ENCODE measurements at regions not wholly inside any gene's neighbourhood (a gene's known extent, or its start where the extent isn't known, plus 50 kb on each side); places are given as distances from the start of the nearest gene placed in this dataset.
"Not testable (repeated sequence)": the region's sequence is repeated elsewhere in the genome, so short reads cannot be mapped to it uniquely, and the experiment has no call there.

- DNase-seq = no peak
Measured at GRCh38 chr2:8110716-8111115, 571.1 kb upstream of the ID2 start.

DNA sequence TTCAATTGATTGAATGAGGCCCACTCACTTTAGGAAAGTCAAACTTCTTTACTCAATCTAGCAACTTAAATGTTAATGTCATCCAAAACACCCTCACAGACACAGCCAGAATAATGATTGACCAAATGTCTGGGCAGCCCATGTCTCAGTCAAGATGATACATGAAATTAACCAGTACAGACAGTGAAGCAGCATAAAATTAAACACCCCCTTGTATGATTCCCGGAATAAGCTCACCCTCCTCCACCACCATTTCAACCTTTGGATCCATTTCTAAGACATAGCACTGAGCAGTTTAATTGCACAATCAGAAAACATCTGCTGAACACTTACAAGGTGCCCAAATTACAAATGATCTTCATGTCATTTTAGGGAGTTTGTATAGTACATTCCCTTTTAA lies 570.7 kb upstream of the ID2 start:
- no peak for DNase-seq

GRCh38 chr2:8115456-8115855 lies 566.4 kb upstream of the ID2 start:
- no peak for DNase-seq

GRCh38 chr2:8115966-8116365 lies 565.9 kb upstream of the ID2 start:
- no peak for DNase-seq

DNA sequence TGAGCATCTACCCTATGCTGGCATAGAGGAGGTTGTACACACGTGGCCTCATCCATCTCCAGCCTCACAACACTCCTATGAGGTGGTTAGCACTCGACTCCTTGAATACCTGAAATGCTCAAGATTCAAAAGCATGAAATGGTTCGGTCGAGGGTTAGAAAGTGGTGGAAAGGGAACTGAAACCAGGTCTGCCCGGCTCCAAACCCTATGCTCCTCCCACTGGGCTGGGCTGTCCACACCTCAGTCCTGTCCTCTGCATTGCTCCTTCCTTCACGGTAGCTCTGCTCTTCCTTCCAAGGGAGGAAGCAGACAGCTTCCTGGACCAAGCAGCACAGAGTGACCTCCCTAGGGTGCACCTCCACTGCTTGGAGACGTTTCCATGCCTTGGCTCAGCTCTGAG lies 565.2 kb upstream of the ID2 start:
- DNase-seq = peak; percentile 77

DNA sequence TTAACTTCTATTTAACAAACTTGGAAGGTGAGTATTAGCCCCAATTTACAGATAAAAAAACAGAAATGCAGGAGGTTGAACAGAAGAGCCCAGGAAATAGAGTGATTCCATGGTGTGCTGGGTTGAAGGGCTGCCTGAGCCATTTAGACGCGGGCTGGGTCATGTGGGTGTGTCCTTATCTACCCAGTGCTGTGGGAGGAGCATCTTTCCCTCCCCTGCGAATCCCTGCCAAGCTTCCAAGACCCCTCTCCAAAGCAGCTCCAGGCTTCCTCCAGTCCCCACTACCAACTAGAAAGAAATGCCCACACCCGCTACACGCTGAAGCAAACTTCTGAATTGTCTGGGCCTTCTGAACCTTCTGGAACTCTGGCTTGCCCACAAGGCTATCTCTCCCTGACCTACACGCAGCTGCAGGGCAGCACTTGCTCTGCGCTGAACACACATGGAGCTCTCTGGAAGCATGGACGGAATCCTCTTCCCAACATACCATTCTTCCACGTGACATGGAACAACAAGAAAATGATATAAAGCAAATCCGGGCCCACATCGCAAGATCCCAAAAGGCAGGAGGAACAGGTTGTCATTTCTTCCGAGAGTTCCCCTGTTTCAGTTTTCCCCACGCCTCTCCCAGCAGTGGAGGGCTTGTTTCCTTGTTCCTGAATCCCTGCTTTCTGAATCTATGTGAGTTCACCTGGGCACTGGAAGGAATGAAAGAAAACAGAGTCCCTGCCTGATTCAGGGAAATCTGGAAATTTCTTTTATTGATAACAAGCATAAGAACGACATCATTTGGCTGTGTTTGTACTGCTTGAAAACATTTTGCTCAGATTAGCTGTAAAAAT lies 562.7 kb upstream of the ID2 start:
- no peak for DNase-seq

GRCh38 chr2:8119782-8120505 lies 561.9 kb upstream of the ID2 start:
- DNase-seq = no peak

GRCh38 chr2:8120506-8120860 lies 561.4 kb upstream of the ID2 start:
- DNase-seq = no peak

DNA sequence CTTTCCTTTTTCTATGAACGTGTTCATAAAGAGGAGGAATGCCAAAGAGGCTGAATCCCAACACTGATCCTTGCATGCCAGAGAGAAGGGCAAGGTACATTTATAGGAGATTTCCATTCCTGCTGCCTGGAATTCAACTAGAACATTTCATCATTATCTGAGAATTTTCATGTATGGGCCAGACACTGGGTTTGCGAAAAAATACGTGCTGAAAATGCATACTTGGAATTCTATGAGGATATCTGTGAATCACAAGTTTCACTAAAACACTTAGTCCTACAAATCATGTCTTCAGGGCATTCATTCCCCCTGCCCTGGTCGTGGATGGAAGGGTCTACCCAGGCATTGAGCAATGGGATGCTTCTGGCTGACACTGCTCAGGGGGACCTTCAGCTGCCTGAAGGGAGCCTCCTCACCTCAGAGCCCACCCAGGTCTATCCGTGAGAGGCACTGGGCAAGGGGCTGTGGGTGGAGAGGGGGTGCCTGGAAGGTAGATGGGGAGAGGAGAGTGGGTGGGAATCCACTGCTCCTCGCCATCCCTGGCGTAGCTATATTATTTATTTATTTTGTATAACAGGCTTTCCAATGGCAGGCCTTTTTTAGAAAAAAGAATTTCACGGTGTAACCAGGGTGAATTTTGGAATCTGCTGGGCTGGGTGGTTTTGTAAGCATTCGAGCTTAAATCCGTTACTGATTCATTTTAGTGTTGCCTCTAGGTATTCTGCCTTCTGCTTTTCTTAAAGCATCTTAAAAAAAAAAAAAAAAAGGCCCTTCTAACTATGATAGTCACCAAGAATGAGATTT lies 560.6 kb upstream of the ID2 start:
- DNase-seq = no peak

- no peak for DNase-seq
Measured at GRCh38 chr2:8121826-8122513, 559.9 kb upstream of the ID2 start.

DNA sequence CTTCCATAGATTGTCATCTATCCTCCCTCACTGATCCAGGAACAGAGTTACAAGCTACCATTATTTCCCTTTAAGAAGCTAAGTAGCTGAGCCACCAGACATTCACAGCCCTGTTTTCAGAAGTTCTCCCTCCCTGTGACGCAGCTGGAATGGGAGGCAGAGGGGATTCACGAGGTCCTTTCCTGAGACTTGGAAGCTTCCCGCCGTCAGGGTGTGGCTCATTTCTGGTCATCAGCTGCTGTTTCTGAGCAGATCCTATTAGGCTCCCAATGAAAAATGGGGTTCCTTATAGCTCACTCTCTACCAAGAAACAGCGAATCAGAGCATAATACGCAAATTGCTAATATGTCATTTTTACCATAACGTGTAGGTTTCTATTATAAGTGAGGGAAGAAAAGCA lies 559.3 kb upstream of the ID2 start:
- no peak for DNase-seq

- DNase-seq = no peak
Measured at GRCh38 chr2:8123464-8123863, 558.4 kb upstream of the ID2 start.

DNA sequence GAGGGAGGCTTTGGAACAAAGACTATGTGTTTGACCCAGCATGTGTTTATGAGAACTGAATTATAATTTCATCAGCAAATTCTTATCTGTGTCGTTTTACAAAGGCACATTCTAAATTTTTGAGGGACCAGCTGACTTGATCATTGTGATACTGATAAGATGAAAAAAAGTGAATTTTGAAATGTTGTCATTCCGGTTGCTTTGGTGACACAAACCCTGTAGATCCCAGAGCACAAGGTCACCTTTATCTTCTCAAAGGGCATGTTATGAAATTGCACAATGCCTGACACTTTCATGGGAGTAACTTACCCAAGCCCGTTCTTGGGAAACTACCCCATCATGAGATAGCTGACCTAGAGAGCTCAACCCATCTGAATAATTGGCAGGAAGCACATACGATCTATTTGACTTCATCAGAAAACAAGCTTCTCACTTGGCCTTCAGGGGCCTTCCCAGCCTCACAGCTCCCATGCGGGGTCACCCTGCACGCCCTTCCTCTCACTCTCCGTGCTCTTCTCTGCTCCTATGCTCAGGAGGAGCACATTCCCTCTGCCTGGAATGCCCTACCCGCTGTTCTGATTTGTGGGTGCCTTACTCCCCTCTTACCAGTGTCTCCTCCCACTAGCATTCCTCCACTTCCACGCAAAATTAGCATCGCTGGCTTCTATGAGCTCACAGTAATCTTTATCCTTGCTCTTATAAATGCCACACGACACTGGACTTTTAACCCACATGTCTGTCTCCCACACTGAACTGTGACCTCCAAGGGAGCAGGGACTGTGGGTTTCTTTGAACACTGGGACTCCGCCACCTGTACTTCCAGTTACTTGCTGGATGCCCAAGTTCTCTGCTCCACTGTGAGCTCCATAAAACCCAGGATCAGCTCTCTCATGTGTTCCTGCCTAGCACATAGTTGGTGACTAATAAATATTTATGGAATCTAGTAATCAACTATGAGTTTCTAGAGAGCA lies 555.8 kb upstream of the ID2 start:
- no peak for DNase-seq

GRCh38 chr2:8126783-8127182 lies 555.1 kb upstream of the ID2 start:
- no peak for DNase-seq

- DNase-seq = not testable (repeated sequence)
Measured at GRCh38 chr2:8131423-8131822, 550.4 kb upstream of the ID2 start.

- DNase-seq = no peak
Measured at GRCh38 chr2:8132351-8132831, 549.5 kb upstream of the ID2 start.

- no peak for DNase-seq
Measured at GRCh38 chr2:8132879-8133278, 549.0 kb upstream of the ID2 start.

GRCh38 chr2:8133363-8133762 lies 548.5 kb upstream of the ID2 start:
- no peak for DNase-seq

DNA sequence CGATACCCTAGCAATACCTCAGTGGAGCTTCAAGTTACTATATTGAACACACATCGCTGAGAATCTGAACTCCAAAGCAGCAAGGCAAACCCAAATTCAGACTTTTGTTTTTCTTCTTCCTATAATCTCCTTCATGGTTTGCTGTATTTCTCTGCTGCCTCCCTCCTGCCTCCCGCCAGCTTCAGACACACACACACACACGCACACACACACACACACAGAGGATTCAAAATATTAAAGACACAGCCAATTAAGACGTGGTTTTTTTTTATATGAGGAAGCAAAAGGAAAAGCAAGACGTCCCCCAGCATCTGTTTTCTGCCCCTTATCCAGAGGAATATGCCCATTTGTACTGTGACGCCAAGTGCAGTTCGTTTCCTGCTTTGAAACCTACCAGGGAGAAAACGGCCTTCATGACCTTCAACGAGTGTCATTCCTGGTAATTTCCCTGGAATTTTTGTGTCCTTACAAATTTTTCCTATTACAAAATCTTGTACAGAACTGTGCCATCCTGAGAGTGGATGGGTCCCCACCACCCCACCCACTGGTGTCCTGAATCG lies 547.9 kb upstream of the ID2 start:
- no peak for DNase-seq

DNA sequence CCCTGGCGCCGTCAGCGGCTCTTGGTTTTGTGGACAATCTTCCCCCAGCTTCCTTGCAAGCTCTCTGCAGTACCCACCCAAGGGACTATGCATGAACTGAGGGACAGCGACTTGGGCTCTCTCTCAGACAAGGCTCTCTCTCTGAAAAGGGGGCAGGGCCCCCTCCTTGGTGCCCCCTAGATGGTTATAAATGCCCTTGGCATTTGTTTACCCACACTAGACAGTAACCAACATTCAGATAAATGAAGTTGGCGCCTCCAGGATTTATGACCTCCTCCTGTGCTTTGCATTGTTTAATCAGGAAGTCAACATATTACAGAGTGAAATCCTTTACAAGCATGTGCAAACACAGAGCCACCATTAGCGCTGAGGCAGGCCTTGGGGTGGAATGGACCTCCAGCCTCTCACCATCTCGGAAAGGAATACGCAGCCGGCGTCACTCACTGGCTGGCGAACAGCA lies 547.4 kb upstream of the ID2 start:
- DNase-seq = peak; percentile 22

GRCh38 chr2:8134985-8135682 lies 546.7 kb upstream of the ID2 start:
- DNase-seq = peak; percentile 73
